ENCODE measurements at regions not wholly inside any gene's neighbourhood (a gene's known extent, or its start where the extent isn't known, plus 50 kb on each side); places are given as distances from the start of the nearest gene placed in this dataset.

DNA sequence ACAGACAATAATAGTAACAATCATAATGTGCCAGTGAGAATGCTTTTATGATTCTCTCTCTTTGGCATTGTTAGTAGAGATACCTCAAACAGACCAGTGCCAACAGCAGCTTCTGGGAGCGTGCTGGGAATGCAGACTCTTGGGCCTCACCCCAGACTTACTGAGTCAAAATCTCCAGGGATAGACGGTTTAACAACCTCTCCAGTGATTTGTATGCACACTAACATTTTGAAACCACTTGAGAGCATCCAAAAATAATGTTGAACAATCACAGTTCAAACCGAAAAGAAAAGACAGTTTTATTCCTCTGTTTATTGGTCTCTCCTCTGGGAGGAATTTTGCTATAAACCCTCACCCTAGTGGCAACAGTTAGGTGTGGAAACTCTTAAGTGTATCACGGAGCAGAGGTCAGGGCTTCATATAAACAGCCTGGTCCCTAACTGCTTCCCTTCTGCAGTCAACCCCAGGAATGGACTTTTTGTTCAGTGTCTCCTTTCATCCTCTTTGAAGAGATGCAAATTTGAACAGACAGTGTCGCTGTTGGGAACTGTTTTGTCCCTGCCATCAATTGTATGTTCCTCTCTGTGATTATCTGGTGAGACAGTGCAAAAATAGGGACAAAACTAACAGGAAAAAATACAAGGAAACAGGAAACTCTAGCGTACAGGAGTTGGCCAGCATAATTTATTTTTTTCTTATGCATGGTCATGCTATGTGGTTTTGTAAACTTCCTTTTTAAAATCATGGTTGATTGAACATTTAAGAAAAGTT lies 162.4 kb upstream of the BTBD3 start (continued):
- TF ChIP-seq RNF2 (IDR thresholded peaks at IDR 0.05; ENCODE audit: borderline replicate concordance, low read depth, low read length, missing control alignments, poor library complexity, severe bottlenecking) (no peak), SP4 (IDR thresholded peaks at IDR 0.05; ENCODE audit: low read length) (no peak), JUND (IDR thresholded peaks at IDR 0.05; ENCODE audit: low read length) (no peak), BRCA1 (IDR thresholded peaks at IDR 0.05; ENCODE audit: low read depth, low read length) (no peak), ZNF274 (IDR thresholded peaks at IDR 0.05; ENCODE audit: borderline replicate concordance, extremely low read depth, low read length) (no peak)

Data from H1 (cell line).